Panc1 (cell line): ENCODE measurements at regions not wholly inside any gene's neighbourhood (a gene's known extent, or its start where the extent isn't known, plus 50 kb on each side); places are given as distances from the start of the nearest gene placed in this dataset.

Experiments
- ATAC-seq: fragments of 200-7000 bp; cut with Tn5 transposase; 2 replicates; pipeline ENCODE4 v1.9.1; 2020; ENCODE audit warnings: mild to moderate bottlenecking, moderate library complexity
- BruUV-seq: library from RNA; stranded (reverse); fragments of 400-500 nt; replicated peaks from 2 replicates; lab custom pipeline; 2021; lab: Mats Ljungman, UMichigan
- CTCF ChIA-PET: fragments of 300-600 bp; sonication (Branson Sonifier 250); formaldehyde crosslinking; loops from one replicate; lab custom pipeline; 2022; ENCODE audit warnings: antibody characterized with exemption; lab: Charles Lee
- POLR2A ChIA-PET: fragments of 300-600 bp; sonication (Branson Sonifier 250); formaldehyde crosslinking; loops from one replicate; lab custom pipeline; 2022; ENCODE audit warnings: antibody characterized with exemption; lab: Charles Lee
- DNase-seq: peaks from one replicate; pipeline ENCODE4 v3.0.0-alpha.2; 2010; ENCODE audit warnings: low read depth, low spot score
- H3K27ac ChIP-seq: 2 replicates; pipeline ENCODE4 v1.5.1; 2011; ENCODE audit warnings: mild to moderate bottlenecking, low read length, inconsistent platforms
- H3K27me3 ChIP-seq: fragments of 200-500 bp; sonication (Bioruptor generic); 2 replicates; pipeline ENCODE4 v1.6.0; 2014; ENCODE audit warnings: low read length, inconsistent platforms; ENCODE audit not compliant: control insufficient read depth, insufficient read depth
- H3K36me3 ChIP-seq: fragments of 200-500 bp; sonication (Bioruptor generic); 2 replicates; pipeline ENCODE4 v1.5.1; 2014; ENCODE audit warnings: inconsistent platforms, mild to moderate bottlenecking, low read length, moderate library complexity; ENCODE audit not compliant: control insufficient read depth, insufficient read depth
- H3K4me1 ChIP-seq: 2 replicates; pipeline ENCODE4 v1.5.1; 2011; ENCODE audit warnings: inconsistent platforms, mild to moderate bottlenecking, low read length, moderate library complexity; ENCODE audit not compliant: control insufficient read depth, insufficient read depth
- H3K4me3 ChIP-seq, 2 experiments: 2 replicates each; pipeline ENCODE4 v1.5.1; 2011 to 2012; ENCODE audit warnings: low read depth in 2 of 2, low read length in 2 of 2, mild to moderate bottlenecking in 2 of 2, inconsistent platforms in 1 of 2, moderate library complexity in 1 of 2
- H3K9me3 ChIP-seq: fragments of 200-500 bp; sonication (Bioruptor generic); 2 replicates; pipeline ENCODE4 v1.5.1; 2014; ENCODE audit warnings: low read depth, mild to moderate bottlenecking, inconsistent platforms, low read length, moderate library complexity; ENCODE audit not compliant: control insufficient read depth, insufficient read depth
- CTCF ChIP-seq: fragments of 450-650 bp; IDR thresholded peaks from 2 replicates; pipeline ENCODE4 v1.5.1; 2017; ENCODE audit warnings: mild to moderate bottlenecking
- POLR2AphosphoS5 ChIP-seq: IDR thresholded peaks from 2 replicates; pipeline ENCODE4 v1.6.1; 2012; ENCODE audit warnings: mild to moderate bottlenecking, low read depth, low read length, moderate library complexity
- REST ChIP-seq, 2 experiments: IDR thresholded peaks; 2 replicates each; pipeline ENCODE4 v1.6.1; 2011 to 2012; ENCODE audit warnings: low read depth in 2 of 2, control low read depth in 1 of 2, low read length in 1 of 2, mild to moderate bottlenecking in 1 of 2, moderate library complexity in 1 of 2; ENCODE audit not compliant: insufficient read depth in 1 of 2
- SIN3A ChIP-seq: IDR thresholded peaks from 2 replicates; pipeline ENCODE4 v1.6.1; 2012; ENCODE audit warnings: low read depth, mild to moderate bottlenecking, low read length, moderate library complexity, borderline replicate concordance; ENCODE audit not compliant: insufficient read depth
- TCF7L2 ChIP-seq: IDR thresholded peaks from 2 replicates; pipeline ENCODE4 v1.6.1; 2011; ENCODE audit warnings: mild to moderate bottlenecking, low read depth, low read length, inconsistent platforms
- in situ Hi-C: cut with HindIII; loops from 2 replicates; pipeline ENCODE4 v1.10.0; 2016; ENCODE audit warnings: low sequenced_read_pairs, low pct_unique_long_range_greater_than_20kb
- intact Hi-C: fragments of 100-400 bp; cut with micrococcal nuclease; formaldehyde crosslinking; loops from one replicate; pipeline ENCODE4 v1.10.0; 2022; ENCODE audit not compliant: unreplicated experiment

GRCh38 chrX:56000174-56000573 lies 232.0 kb upstream of the KLF8 start:
- Histone ChIP-seq H3K36me3 (no peaks in the 10 kb centered on the region), H3K4me3 (no peak overlapping the region), H3K4me1 (no peaks in the 10 kb centered on the region), H3K27ac (no peak overlapping the region), H3K9me3 (no peaks in the 10 kb centered on the region), H3K27me3 (no peaks in the 10 kb centered on the region)
- POLR2A ChIA-PET, result no interaction called here
- BruUV-seq, result no TSS peak
- ATAC-seq (no peak), DNase-seq (no peak)
- CTCF ChIA-PET, result no interaction called here
- TF ChIP-seq REST (IDR thresholded peaks at IDR 0.05; ENCODE audit: insufficient read depth in 1 of 2, low read depth in 2 of 2, low read length in 1 of 2) (no peak), POLR2AphosphoS5 (no peak), CTCF (no peak), SIN3A (no peak), TCF7L2 (no peak)
- in situ Hi-C loops (no loop called here), intact Hi-C loops (no loop called here)

- no peaks in the 10 kb centered on the region for H3K27me3 ChIP-seq
- no peak overlapping the region for H3K27ac ChIP-seq
- ATAC-seq (no peak), DNase-seq (no peak)
- no peak overlapping the region for H3K4me3 ChIP-seq
- in situ Hi-C loops, result no loop called here
- no peaks in the 10 kb centered on the region for H3K36me3 ChIP-seq
- ChIA-PET POLR2A (no interaction called here), CTCF (no interaction called here)
- H3K4me1 ChIP-seq, result no peaks in the 10 kb centered on the region
- TF ChIP-seq TCF7L2 (no peak), POLR2AphosphoS5 (no peak), SIN3A (no peak), CTCF (no peak), REST (IDR thresholded peaks at IDR 0.05; ENCODE audit: insufficient read depth in 1 of 2, low read depth in 2 of 2, low read length in 1 of 2) (no peak)
- intact Hi-C loops, result no loop called here
- BruUV-seq, result no TSS peak
- no peaks in the 10 kb centered on the region for H3K9me3 ChIP-seq
Observed at GRCh38 chrX:56000729-56001128, 231.4 kb upstream of the KLF8 start.
